GM19035 (cell line): ENCODE measurements at regions not wholly inside any gene's neighbourhood (a gene's known extent, or its start where the extent isn't known, plus 50 kb on each side); places are given as distances from the start of the nearest gene placed in this dataset.

Experiments used
- ATAC-seq: cut with Tn5 transposase; IDR thresholded peaks from one replicate; pipeline ENCODE4 v1.9.1; 2021; ENCODE audit not compliant: unreplicated experiment

DNA sequence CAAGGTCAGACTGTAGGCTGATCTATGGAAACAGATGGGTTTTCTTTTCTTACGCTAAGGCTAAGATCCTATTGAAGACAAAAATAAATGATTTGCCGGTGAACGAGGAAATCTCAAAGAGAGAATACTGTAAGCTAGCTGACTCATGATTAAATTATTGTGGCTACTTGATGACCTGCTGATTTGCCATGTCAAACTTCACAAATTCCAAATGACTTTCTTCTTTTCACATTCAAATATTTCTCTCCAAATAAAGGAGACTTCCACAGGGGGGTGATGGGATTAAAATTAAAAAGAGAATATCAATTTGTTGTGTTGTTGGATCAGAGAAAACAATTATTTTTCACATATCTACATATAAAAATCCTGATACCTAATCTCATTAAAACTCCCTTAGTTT is 860.6 kb upstream of the ZWINT start:
- no peak for ATAC-seq

DNA sequence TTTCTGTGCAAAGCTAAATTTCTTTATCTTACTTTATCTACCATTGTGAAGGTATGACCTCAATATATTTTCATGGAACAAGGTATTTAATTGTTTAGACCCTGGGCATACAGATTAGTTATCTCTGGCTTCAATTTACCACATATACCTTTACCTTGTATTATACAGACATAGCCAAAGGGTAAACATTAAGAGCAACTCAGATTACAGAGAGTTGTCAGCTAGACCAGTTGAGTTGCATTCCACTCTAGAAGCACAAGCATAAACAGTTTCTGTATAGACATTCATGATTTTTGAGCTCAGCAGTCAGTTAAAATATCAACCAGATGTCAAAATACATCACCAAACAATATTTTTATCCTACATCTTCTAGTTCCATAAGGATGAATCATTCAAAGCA is 857.3 kb upstream of the ZWINT start:
- ATAC-seq: no peak

DNA sequence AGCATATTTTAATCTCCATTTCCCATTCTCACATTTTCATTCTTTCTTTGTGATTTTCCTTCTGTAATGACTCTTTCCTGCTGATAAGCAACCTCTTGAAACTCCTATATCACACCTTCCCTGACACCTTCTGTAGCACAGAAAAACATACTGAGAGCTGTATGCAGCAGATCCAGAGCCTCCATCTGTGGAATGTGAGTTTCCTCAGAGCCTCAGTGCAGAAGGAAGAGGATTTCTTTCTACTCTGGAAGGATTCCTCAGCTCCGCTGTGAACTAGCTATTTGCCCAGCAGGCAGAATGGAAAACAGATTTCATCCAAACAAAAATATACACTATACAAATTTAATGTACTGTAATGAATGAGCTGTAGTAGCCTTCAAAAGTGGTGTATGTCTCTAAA is 841.3 kb upstream of the ZWINT start:
- no peak for ATAC-seq

DNA sequence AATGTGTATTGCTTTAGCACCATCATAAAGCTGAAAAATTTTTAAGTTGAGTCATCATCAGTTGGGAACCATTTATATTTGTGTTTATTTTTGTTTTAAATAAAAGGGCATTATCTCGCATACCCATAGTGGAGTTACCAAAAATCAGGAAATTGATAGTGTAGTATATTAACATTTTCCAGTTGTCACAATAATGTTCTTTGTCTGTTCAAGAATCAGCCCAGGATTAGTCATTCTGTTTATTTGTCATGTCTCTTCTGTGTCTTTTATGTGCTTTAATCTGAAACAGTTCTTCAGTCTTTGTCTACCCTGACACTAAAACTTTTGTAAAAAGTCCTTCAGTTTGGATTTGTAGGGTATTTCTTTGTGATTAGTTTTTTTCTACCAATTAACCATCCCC is 827.8 kb upstream of the ZWINT start:
- ATAC-seq: no peak

DNA sequence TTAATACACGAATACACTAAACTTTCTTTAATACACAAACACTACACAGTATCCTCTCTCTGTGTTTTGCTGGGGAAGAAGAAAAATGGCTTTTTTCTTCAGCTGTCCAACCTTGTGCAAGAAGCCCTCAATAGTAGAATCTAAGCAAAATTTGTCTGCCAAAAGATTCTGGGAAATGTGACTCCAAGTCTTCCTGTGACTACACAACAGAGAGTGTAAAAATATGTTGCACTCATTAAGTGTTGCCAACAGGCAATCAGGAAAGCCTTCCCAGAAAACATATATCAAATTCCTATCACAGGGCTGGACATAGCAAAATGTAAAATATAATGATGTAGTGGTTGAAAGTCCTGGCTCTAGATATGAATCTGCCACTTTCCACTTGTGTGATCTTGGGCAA is 825.1 kb upstream of the ZWINT start:
- no peak for ATAC-seq

DNA sequence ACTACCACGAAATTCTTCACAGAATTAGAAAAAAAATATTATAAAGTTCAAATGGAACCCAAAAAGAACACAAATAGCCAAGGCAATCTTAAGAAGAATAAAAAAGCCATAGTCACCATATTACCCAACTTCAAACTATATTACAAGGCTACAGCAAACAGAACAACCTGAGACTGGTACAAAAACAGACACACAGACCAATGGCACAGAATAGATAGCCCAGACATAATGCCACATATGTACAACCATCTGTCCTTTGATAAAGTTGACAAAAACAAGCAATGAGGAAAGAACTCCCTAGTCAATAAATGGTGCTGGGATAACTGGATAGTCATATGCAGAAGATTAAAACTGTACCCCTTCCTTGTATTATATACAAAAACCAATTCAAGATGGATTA is 808.5 kb upstream of the ZWINT start:
- no peak for ATAC-seq

DNA sequence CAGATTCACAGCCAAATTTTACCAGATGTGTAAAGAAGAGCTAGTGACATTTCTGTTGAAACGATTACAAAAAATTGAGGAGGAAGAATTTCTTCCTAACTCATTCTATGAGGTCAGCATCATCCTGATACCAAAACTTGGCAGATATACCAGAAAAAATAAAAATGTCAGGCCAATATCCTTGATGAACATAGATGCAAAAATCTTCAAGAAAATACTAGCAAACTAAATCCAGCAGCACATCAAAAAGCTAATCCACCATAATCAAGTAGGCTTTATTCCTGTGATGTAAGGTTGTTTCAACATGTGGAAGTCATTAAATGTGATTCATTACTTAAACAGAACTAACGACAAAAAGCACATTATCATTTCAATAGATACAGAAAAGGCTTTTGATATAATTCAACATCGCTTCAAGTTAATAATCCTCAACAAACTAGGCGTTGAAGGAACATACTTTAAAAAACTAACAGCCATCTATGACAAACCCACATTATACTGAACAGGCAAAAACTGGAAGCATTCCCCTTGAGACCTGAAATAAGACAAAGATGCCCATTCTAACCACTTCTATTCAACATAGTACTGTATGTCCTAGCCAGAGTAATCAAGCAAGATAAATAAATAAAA is 807.7 kb upstream of the ZWINT start:
- no peak for ATAC-seq

DNA sequence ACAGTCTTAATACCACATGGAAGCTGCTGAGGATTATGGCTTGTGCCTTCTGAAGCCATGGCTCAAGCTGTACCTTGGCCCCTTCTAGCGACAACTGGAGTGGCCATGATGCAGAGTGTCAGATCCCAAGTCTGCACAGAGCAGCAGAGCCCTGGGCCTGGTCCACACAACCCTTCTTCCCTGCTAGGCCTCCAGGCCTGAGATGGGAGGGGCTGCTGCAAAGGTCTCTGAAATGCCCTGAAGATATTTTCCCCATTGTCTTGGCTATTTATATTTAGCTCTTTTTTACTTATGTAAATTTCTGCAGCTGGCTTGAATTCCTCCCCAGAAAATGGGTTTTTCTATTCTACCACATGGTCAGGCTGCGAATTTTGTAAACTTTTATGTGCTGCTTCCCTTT is 804.6 kb upstream of the ZWINT start:
- ATAC-seq: no peak

DNA sequence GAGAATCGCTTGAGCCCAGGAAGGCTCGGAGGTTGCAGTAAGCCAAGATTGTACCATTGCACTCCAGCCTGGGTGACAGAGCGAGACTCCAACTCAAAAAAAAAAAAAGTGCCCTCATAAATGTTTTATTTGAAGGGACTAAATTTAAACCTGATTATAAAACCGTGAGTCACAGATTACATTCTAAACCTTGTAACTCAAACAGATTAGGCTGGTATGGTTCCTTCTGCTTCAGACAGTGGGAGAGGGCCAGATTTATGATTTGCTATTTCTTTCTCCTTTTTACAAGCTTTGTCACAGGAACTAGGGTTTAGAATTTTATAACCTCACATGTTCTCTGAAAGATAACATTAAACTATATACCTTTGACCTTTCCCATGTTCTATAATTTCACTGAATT is 801.2 kb upstream of the ZWINT start:
- ATAC-seq: no peak

DNA sequence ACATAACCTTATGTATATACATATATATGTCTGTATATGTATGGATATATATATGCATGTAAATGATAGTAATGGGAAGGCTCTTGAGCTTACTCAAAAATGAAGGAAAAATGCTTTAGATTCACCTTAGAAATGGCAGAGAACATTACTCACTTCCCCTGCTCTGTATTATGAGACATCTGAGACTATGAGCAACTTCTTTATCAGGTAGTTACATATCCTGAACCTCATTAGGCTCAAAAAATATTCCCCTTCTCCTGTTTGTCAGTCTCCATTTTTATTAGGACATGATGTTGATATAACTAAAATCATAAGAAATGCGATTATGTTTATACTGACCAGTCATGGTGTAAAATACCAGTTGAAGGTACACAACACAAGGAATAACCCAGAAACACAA is 800.1 kb upstream of the ZWINT start:
- ATAC-seq: no peak

DNA sequence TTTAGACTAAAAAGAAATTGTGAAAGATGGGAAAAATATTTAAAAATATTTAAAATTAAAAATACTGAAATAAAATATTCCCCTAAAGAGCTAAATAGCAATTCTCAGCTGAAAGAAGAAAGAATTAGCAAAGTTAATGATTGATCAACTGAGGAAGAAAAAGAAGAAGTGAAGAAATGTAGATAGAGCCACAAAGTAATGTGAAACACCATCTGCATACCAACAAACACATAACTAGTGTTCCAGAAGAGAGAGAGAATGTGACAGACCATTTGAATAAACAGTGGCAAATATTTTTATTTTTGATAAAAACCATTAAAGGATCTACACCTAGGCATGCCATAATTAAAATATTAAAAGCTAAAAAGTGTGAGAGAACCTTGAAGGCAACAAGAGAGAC is 784.5 kb upstream of the ZWINT start:
- no peak for ATAC-seq

DNA sequence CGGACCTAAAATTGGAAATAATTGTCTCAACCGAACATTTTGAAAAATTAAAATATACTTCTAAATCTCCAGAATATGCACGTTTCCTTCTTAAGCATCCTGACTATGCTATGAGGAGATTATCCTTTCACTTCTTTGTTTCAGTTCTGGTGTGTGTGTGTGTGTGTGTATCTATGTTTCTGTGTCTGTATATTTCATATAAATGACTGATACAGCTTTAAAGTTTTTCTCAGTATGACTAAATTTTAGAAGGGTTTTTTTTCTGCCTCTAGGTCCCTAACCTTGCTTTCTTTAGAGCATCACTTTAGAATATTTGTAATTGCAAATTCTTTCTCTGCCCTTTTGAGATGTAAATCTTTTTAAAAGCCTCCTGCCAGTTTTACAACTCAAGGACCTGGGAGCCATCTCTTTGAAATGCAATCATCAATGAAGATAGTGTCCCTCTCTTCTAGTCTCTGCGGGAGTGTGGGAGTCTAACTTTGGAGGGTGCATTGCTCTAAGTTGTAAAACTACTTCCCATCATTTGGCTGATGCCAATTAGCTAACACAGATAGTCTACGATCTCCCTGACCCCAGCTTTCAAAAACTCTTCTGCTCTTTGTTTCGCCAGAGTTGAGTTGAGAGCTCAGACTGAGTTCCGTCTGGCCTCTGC is 782.0 kb upstream of the ZWINT start:
- no peak for ATAC-seq

DNA sequence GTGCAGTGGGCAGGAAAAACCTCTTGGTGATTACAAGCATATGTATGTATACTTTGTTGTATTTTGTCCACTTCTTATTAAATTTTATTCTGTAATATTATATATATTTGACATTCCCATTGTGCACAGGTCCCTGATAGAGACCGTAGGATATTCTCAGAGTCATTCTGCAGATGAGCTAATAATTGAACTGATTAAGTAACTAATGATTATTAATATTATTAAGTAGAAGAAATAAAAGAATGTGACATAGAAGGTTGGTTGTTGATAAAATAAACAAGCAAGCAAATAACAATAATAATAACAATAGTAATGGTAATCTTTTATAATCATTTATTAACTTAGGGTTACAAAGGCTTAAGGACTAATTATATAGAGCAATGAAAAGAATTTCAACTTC is 780.6 kb upstream of the ZWINT start:
- no peak for ATAC-seq

DNA sequence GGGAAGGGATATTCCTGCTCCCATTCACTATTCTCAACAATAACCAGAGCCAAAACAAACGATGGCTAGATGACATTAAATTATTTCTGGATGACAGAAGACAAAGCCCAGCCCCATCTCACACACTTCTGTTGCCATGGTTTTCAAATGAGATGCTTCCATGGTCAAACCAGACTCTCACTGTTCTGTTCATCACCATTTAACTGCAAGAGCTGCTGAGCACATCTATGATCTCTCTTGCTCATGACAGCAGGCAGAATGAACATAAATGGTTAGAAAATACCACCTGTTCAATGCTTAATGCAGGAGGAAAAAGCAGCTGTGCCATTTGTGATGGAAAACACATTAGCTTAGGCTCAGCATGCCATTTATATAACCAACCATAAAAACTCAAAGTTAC is 758.6 kb upstream of the ZWINT start:
- ATAC-seq: no peak

DNA sequence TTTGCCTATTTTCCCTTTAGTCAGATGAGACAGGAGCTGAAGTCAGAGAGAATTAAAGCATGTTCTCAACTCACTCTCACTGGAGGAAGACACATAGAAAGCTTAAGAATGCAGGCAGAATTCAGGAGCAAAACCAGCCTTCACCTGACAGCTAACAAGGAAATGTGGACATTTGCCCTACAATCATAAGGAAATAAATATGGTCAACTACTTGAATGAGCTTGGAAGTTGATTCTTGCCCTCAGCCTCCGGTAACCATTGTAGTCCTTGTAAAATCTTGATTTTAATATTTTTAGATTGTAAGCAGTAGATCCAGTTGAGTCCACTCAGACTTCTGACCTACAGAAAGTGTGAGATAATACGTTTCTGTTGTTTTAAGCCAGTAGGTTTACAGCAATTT is 752.5 kb upstream of the ZWINT start:
- ATAC-seq: no peak

DNA sequence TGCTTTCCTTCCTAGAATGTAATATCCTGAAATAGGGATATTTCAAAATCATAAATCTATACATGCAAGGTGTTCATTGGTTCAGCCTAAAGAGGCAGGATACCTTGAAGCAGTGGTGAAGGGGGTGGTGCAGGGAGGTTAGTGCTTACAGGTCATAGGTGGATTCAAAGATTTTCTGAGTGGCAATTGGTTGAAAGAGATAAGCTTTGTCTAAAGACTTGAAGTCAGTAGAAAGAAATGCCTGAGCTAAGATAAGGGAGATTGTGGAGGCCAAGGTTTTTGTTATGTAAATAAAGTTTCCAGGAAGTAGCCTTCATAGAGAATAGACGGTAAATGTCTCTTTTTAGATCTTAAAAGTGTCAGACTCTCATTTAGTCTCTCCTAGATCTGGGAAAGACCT is 741.2 kb upstream of the ZWINT start:
- no peak for ATAC-seq

DNA sequence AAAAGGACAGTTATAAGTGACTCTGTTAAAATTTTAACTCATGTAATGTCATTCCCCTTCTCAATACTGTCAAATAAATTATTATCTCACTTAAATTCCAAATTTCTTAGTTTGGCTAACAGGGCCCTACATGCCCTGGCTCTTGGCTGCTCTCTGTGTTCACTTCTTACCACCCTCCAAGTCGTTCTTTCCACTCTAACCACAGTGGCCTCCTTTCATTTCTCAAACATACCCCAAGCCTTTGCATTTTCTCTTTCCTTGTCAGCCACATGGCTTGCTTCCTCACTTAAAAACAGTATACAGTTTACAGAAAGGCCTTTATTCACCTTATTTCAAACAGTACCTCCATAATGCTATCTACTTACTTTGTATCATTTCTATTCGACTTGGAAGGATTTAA is 737.1 kb upstream of the ZWINT start:
- no peak for ATAC-seq

DNA sequence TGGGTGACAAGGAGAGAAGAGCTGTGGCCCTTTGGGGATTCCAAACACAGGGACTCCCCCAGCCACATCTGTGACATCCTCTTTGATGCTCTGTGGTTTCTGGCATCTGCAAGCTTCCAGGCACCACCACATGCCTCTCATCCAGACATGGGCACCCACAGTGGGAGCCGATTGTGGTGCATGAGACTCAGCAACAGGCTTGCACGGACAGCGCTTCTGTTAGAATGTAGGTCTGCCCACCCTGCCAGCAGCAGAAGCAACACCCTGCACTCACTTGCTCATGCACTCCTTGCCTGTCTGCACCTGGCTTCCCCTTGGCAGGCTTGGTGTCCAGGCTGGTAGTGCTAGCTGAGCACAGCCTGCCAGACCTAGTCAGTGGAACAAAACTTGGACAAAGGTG is 735.0 kb upstream of the ZWINT start:
- ATAC-seq: no peak

DNA sequence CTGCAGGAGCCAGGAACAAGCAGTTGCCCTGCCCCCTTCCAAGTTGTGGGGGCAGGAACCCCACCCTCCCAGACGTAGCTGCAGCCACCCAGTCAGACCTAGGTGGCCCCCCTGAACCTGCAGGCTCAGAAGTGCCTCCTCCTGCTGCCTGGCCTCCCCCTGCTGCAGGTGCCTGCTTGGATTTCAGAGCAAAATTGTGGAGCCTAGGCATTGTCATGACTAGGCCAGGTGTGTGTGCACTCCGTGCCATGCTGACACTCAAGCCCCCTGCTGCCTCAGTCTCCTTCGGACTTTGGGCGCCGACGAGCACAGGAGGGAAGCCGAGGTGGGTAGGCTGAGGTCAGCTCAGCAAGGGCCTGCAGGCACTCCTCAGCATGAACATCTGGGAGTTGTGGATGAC is 733.9 kb upstream of the ZWINT start:
- ATAC-seq: no peak

DNA sequence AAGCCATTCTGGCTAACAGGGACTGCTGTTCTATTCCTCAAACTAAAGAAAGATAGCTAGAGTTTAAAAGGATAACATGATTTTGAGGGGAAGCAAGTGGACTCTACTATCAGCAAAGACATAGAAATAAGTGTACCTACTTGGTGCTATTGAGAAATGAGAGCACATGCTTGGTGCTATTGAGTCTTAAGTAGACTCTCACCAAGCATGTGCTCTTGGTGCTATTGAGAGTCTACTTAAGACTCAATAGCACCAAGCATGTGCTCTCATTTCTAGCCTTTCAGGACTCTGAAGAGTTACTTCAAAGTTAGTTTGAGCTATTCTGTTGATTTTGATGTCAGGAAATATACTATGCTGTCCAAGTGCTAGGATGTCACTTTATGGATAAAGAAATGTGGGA is 733.0 kb upstream of the ZWINT start:
- no peak for ATAC-seq

DNA sequence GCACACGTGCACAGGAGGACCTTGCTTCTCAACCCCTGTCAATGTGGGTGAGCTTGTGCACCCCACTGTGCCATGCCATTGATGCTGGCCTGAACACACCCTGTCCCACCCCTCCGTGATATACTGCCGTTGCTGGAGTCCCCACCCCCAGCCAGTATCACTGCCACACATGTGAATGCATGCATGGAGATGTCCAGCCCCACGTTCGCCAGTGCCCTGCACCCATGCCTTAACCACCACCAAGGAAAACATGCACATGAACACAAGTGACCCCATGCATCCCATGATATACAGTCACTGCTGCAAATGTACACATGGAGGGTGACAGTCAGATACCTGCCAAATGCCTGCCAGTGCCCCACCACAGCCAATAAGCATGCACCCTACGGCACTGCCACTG is 692.5 kb upstream of the ZWINT start:
- no peak for ATAC-seq

DNA sequence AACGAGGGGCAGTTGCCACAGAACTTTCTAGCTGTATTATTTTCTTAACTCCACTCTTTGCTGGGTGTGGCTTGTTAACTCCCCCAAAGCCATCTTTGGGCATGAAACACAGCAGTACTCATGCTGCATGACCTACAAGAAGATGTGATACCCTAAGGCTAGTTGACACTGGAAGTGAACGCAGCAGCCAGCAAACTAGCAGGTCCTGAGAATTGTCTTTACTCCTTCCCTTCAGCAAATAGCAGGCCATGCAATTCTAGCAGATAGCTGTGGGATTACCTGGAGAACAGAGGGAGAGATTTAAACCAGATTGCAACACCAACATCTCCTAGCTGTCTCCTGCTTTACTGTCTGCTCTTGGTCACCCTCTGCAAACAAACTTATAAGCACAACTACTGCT is 688.0 kb upstream of the ZWINT start:
- no peak for ATAC-seq

DNA sequence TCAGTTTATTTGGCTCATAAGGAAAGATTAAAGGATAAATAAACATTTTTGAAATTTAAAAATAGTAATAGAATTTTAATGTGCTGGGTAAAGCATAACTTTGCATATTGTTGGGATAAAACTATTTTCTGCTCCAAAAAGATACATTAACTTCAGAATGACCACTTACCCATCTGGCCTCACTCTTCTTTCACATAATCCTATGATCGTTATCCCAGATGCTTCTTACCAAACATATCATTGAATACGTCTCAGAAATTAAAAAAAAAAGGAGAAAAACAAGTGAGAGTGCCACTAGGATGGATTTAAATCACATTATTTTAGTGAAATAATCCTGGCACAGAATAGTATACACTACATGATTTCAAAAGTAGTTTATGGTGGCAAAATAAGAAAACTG is 677.5 kb upstream of the ZWINT start:
- ATAC-seq: no peak
